ENCODE measurements at regions not wholly inside any gene's neighbourhood (a gene's known extent, or its start where the extent isn't known, plus 50 kb on each side); places are given as distances from the start of the nearest gene placed in this dataset.
A peak's percentile ranks its signal among the peaks of the same experiment; 100 is the strongest.

GRCh38 chrX:147342197-147342596 lies 527.7 kb upstream of the CXorf51A start:
- CTCF ChIA-PET = interaction anchor here (0.6 kb wide), 1 partner anchor 496 kb away, joined by 3 read pairs; no protein-coding TSS in a partner anchor
- intact Hi-C loops (cut with micrococcal nuclease) = no loop called here
- H3K27ac Mint-ChIP-seq (ENCODE audit: low read depth, unreplicated experiment) = no peak overlapping the region
- peak; percentile 43 for DNase-seq (ENCODE audit: unreplicated experiment)
- no peak overlapping the region for H3K4me3 Mint-ChIP-seq (ENCODE audit: unreplicated experiment)
- H3K9me3 Mint-ChIP-seq (ENCODE audit: unreplicated experiment) = peaks cover 19% of the 10 kb centered on the region
- POLR2A ChIA-PET = no interaction called here
- no peaks in the 10 kb centered on the region for H3K36me3 Mint-ChIP-seq (ENCODE audit: insufficient read depth, unreplicated experiment)
- no peaks in the 10 kb centered on the region for H3K27me3 Mint-ChIP-seq (ENCODE audit: insufficient read depth, unreplicated experiment)
- BruUV-seq (replicated peaks) = no TSS peak
- H3K4me1 Mint-ChIP-seq (ENCODE audit: insufficient read depth, unreplicated experiment) = peaks cover 6% of the 10 kb centered on the region
- no peak for TF ChIP-seq CTCF (IDR thresholded peaks at IDR 0.05; ENCODE audit: unreplicated experiment)

GRCh38 chrX:147340947-147341346 lies 526.4 kb upstream of the CXorf51A start:
- peaks cover 19% of the 10 kb centered on the region for H3K9me3 Mint-ChIP-seq (ENCODE audit: unreplicated experiment)
- peaks cover 6% of the 10 kb centered on the region for H3K4me1 Mint-ChIP-seq (ENCODE audit: insufficient read depth, unreplicated experiment)
- BruUV-seq (replicated peaks) = no TSS peak
- ChIA-PET POLR2A (no interaction called here), CTCF (interaction anchor here (0.7 kb wide), 1 partner anchor 47 kb away, joined by 3 read pairs; no protein-coding TSS in a partner anchor)
- no peak for TF ChIP-seq CTCF (IDR thresholded peaks at IDR 0.05; ENCODE audit: unreplicated experiment)
- no peak for DNase-seq (ENCODE audit: unreplicated experiment)
- no peak overlapping the region for H3K4me3 Mint-ChIP-seq (ENCODE audit: unreplicated experiment)
- H3K36me3 Mint-ChIP-seq (ENCODE audit: insufficient read depth, unreplicated experiment) = no peaks in the 10 kb centered on the region
- H3K27ac Mint-ChIP-seq (ENCODE audit: low read depth, unreplicated experiment) = no peak overlapping the region
- intact Hi-C loops (cut with micrococcal nuclease) = no loop called here
- H3K27me3 Mint-ChIP-seq (ENCODE audit: insufficient read depth, unreplicated experiment) = no peaks in the 10 kb centered on the region

GRCh38 chrX:147333821-147334220 lies 519.3 kb upstream of the CXorf51A start:
- intact Hi-C loops (cut with micrococcal nuclease) = no loop called here
- peaks cover 6% of the 10 kb centered on the region for H3K9me3 Mint-ChIP-seq (ENCODE audit: unreplicated experiment)
- H3K27ac Mint-ChIP-seq (ENCODE audit: low read depth, unreplicated experiment) = no peak overlapping the region
- no peaks in the 10 kb centered on the region for H3K36me3 Mint-ChIP-seq (ENCODE audit: insufficient read depth, unreplicated experiment)
- ChIA-PET POLR2A (no interaction called here), CTCF (no interaction called here)
- H3K4me1 Mint-ChIP-seq (ENCODE audit: insufficient read depth, unreplicated experiment) = peaks cover 4% of the 10 kb centered on the region
- DNase-seq (ENCODE audit: unreplicated experiment) = no peak
- no peaks in the 10 kb centered on the region for H3K27me3 Mint-ChIP-seq (ENCODE audit: insufficient read depth, unreplicated experiment)
- H3K4me3 Mint-ChIP-seq (ENCODE audit: unreplicated experiment) = no peak overlapping the region
- BruUV-seq (replicated peaks) = no TSS peak
- no peak for TF ChIP-seq CTCF (IDR thresholded peaks at IDR 0.05; ENCODE audit: unreplicated experiment)

- H3K4me1 Mint-ChIP-seq (ENCODE audit: insufficient read depth, unreplicated experiment) = no peaks in the 10 kb centered on the region
- H3K36me3 Mint-ChIP-seq (ENCODE audit: insufficient read depth, unreplicated experiment) = no peaks in the 10 kb centered on the region
- ChIA-PET CTCF (interaction anchor here (1.1 kb wide), 1 partner anchor 486 kb away, joined by 3 read pairs; no protein-coding TSS in a partner anchor), POLR2A (interaction anchor here (0.8 kb wide), 1 partner anchor 14 kb away, joined by 4 read pairs; no protein-coding TSS in a partner anchor)
- no peak for DNase-seq (ENCODE audit: unreplicated experiment)
- peaks cover 9% of the 10 kb centered on the region for H3K9me3 Mint-ChIP-seq (ENCODE audit: unreplicated experiment)
- TF ChIP-seq CTCF (IDR thresholded peaks at IDR 0.05; ENCODE audit: unreplicated experiment) = no peak
- H3K27ac Mint-ChIP-seq (ENCODE audit: low read depth, unreplicated experiment) = no peak overlapping the region
- intact Hi-C loops (cut with micrococcal nuclease) = no loop called here
- H3K27me3 Mint-ChIP-seq (ENCODE audit: insufficient read depth, unreplicated experiment) = no peaks in the 10 kb centered on the region
- H3K4me3 Mint-ChIP-seq (ENCODE audit: unreplicated experiment) = no peak overlapping the region
- BruUV-seq (replicated peaks) = no TSS peak
Measured at GRCh38 chrX:147322496-147322895, 508.0 kb upstream of the CXorf51A start.
